Colonic mucosa (tissue), 4 donors: ENCODE measurements at regions not wholly inside any gene's neighbourhood (a gene's known extent, or its start where the extent isn't known, plus 50 kb on each side); places are given as distances from the start of the nearest gene placed in this dataset.

ENCODE experiments used
- DNase-seq: peaks from one replicate; pipeline ENCODE4 v3.0.0-alpha.2; 2020
- H3K27ac ChIP-seq: fragments of 200-600 bp; one replicate; pipeline ENCODE4 v1.8.0; 2021
- H3K27me3 ChIP-seq: fragments of 200-600 bp; one replicate; pipeline ENCODE4 v1.8.0; 2021
- H3K36me3 ChIP-seq: fragments of 200-600 bp; one replicate; pipeline ENCODE4 v1.8.0; 2021
- H3K4me1 ChIP-seq: fragments of 200-600 bp; one replicate; pipeline ENCODE4 v1.8.0; 2021; ENCODE audit warnings: mild to moderate bottlenecking
- H3K4me3 ChIP-seq: fragments of 200-600 bp; one replicate; pipeline ENCODE4 v1.8.0; 2021
- H3K9ac ChIP-seq, 2 donors: one replicate each; pipeline ENCODE4 v1.7.0; 2013; ENCODE audit warnings: control low read depth in 2 of 2, low read depth in 2 of 2, low read length in 2 of 2
- H3K9me3 ChIP-seq: fragments of 200-600 bp; one replicate; pipeline ENCODE4 v1.8.0; 2021
- CTCF ChIP-seq: fragments of 200-600 bp; IDR thresholded peaks from one replicate; pipeline ENCODE4 v1.8.0; 2022; ENCODE audit warnings: antibody characterized with exemption, mild to moderate bottlenecking
- intact Hi-C: fragments of 100-400 bp; cut with DNase I; formaldehyde crosslinking; loops from one replicate; pipeline ENCODE4 v1.14.1; 2022
- donor health status: healthy.
- donor health status: DM: no; HTN: no; CAD: no.
- donor health status: DM: no; HTN: no; CAD: no.

- Histone ChIP-seq H3K9ac (no peak overlapping the region), H3K4me1 (peaks cover 3% of the 10 kb centered on the region), H3K27me3 (no peaks in the 10 kb centered on the region), H3K27ac (peak overlapping the region; percentile 5), H3K9me3 (no peaks in the 10 kb centered on the region), H3K4me3 (no peak overlapping the region), H3K36me3 (no peaks in the 10 kb centered on the region)
- TF ChIP-seq CTCF: no peak
- no peak for DNase-seq
- intact Hi-C loops: loop anchor here (5.0 kb wide), 1 partner anchor 856 kb away; no protein-coding TSS in a partner anchor
These were observed 199.4 kb downstream of the MAF start for GRCh38 chr16:79401157-79401556.

- H3K4me1 ChIP-seq: peaks cover 3% of the 10 kb centered on the region
- H3K4me3 ChIP-seq: no peak overlapping the region
- no peaks in the 10 kb centered on the region for H3K27me3 ChIP-seq
- no peak overlapping the region for H3K9ac ChIP-seq
- no peak for TF ChIP-seq CTCF
- H3K36me3 ChIP-seq: no peaks in the 10 kb centered on the region
- DNase-seq: peak; percentile 50
- intact Hi-C loops: loop anchor here (5.0 kb wide), 1 partner anchor 857 kb away; no protein-coding TSS in a partner anchor
- no peaks in the 10 kb centered on the region for H3K9me3 ChIP-seq
- H3K27ac ChIP-seq: peak overlapping the region; percentile 5
These were observed 199.9 kb downstream of the MAF start for GRCh38 chr16:79400462-79401149.

GRCh38 chr16:79395591-79395990, 204.9 kb downstream of the MAF start:
- TF ChIP-seq CTCF: no peak

GRCh38 chr16:79394206-79394605, 206.3 kb downstream of the MAF start:
- Histone ChIP-seq H3K9me3 (no peaks in the 10 kb centered on the region), H3K36me3 (no peaks in the 10 kb centered on the region), H3K4me1 (no peaks in the 10 kb centered on the region), H3K27ac (no peak overlapping the region), H3K9ac (no peak overlapping the region), H3K4me3 (no peak overlapping the region), H3K27me3 (no peaks in the 10 kb centered on the region)
- DNase-seq: no peak
- intact Hi-C loops: no loop called here
- no peak for TF ChIP-seq CTCF

More at GRCh38 chr16:79395591-79395990, 204.9 kb downstream of the MAF start:
- H3K4me3 ChIP-seq: no peak overlapping the region
- intact Hi-C loops: no loop called here
- H3K9ac ChIP-seq: no peak overlapping the region
- H3K27ac ChIP-seq: no peak overlapping the region
- no peaks in the 10 kb centered on the region for H3K27me3 ChIP-seq
- H3K4me1 ChIP-seq: no peaks in the 10 kb centered on the region
- no peaks in the 10 kb centered on the region for H3K9me3 ChIP-seq
- DNase-seq: no peak
- H3K36me3 ChIP-seq: no peaks in the 10 kb centered on the region

- TF ChIP-seq CTCF: no peak
- Histone ChIP-seq H3K27ac (no peak overlapping the region), H3K9ac (no peak overlapping the region), H3K9me3 (no peaks in the 10 kb centered on the region), H3K27me3 (no peaks in the 10 kb centered on the region), H3K4me3 (no peak overlapping the region), H3K4me1 (no peaks in the 10 kb centered on the region), H3K36me3 (no peaks in the 10 kb centered on the region)
- intact Hi-C loops: no loop called here
- DNase-seq: no peak
These were observed 207.0 kb downstream of the MAF start for GRCh38 chr16:79393564-79393963.
